Stimulated activated naive CD8-positive, alpha-beta T cell treated with anti-CD3 and anti-CD28 coated beads, Interleukin-15, amount 100 ng/mL, for 72 hours (primary cell): ENCODE measurements at regions not wholly inside any gene's neighbourhood (a gene's known extent, or its start where the extent isn't known, plus 50 kb on each side); places are given as distances from the start of the nearest gene placed in this dataset.
"Not testable (repeated sequence)": the region's sequence is repeated elsewhere in the genome, so short reads cannot be mapped to it uniquely, and the experiment has no call there.

Source experiments
- ATAC-seq: fragments of 150-1000 bp; cut with Tn5 transposase; 2 replicates; pipeline ENCODE4 v1.10.0; 2021; ENCODE audit warnings: mild to moderate bottlenecking, moderate library complexity
- DNase-seq, 2 donors: peaks; one replicate each; pipeline ENCODE4 v3.0.0; 2021 to 2022
- H3K27ac Mint-ChIP-seq, 2 donors: one replicate each; pipeline ENCODE4 v1.8.0; 2022; ENCODE audit warnings: mild to moderate bottlenecking in 2 of 2, mixed read lengths in 2 of 2, moderate library complexity in 2 of 2
- H3K27me3 Mint-ChIP-seq: one replicate; pipeline ENCODE4 v1.8.0; 2022; ENCODE audit warnings: mixed read lengths
- H3K4me1 Mint-ChIP-seq: one replicate; pipeline ENCODE4 v1.8.0; 2022; ENCODE audit warnings: mild to moderate bottlenecking, mixed read lengths
- H3K4me3 Mint-ChIP-seq, 2 donors: one replicate each; pipeline ENCODE4 v1.8.0; 2022; ENCODE audit warnings: mild to moderate bottlenecking in 2 of 2, mixed read lengths in 2 of 2, moderate library complexity in 1 of 2
- H3K9me3 Mint-ChIP-seq, 2 donors: one replicate each; pipeline ENCODE4 v1.8.0; 2022; ENCODE audit warnings: mixed read lengths in 2 of 2

DNA sequence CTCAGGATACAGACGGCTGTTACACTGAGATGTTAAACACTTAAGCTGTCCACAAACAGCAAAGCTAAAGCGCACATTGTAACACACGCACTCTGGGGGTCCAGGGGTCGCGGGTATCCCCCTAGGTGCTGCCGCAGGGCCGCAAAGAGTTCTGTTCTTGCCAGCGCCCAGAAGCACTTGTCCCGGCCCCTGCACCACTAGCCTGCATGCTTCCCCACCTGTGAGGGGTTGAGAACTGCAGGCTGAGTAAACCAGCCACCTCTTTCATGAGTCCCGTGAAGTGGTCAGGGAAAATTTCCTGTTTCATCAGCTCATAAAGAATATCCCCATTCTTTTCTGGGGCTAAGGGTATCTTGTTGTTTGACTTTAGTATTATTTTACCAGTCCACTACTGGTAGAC is 154.4 kb upstream of the FBXL17 start:
- ATAC-seq, result no peak
- H3K4me3 Mint-ChIP-seq, result no peak overlapping the region
- DNase-seq, result no peak
- no peak overlapping the region for H3K27ac Mint-ChIP-seq
- H3K27me3 Mint-ChIP-seq, result peaks cover 31% of the 10 kb centered on the region
- no peaks in the 10 kb centered on the region for H3K4me1 Mint-ChIP-seq
- H3K9me3 Mint-ChIP-seq, result no peaks in the 10 kb centered on the region

DNA sequence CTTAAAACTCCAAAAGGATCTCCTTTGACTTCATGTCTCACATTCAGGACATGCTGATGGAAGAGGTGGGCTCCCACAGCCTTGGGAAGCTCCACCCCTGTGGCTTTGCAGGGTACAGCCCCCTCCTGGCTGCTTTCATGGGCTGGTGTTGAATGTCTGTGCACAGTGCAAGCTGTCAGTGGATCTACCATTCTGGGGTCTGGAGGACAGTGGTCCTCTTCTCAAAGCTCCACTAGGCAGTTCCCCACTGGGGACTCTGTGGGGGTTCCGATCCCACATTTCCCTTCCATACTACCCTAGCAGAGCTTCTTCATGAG is 150.2 kb upstream of the FBXL17 start:
- H3K27ac Mint-ChIP-seq, H3K9me3 Mint-ChIP-seq: not testable (repeated sequence)

DNA sequence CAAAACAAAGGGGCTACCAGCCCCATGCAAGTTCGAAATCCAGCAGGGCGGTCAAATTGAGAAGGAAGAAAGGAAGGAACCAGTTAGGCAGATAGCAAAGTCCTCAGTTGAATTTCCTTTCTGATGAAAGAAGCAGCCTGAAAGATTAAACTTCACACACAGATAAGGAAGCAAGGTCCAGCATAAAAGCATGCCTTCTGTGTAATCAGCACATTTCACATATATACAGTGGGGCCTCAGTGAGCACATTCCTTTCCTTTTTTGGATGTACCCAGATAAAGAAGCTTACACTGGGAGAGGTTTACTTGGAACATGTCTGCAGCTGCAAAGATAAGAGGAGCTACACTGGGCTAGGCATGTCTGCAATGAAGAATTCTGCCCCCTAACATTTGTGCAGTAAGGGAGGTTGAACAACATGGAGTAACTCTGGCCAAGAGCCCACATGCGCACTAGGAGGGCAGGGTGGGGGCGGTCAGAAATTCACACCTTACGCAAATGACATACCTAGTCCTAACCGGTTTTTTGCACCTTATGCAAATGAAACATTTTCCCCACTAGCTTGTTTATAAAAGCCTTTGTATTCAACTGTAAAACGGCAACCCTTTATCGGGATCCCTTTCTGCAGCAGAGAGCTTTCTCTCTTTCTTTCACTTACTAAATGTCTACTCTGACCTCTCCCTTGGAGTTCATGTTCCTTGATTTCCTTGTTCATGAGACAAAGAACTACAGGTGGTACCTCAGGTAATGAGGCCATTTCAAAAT is 149.7 kb upstream of the FBXL17 start:
- H3K27ac Mint-ChIP-seq, result peak overlapping the region in 1 of 2 donors; percentile 2
- H3K4me1 Mint-ChIP-seq, result no peaks in the 10 kb centered on the region
- peaks cover 2 to 10% of the 10 kb centered on the region in 2 donors for H3K9me3 Mint-ChIP-seq
- DNase-seq, result no peak
- ATAC-seq, result no peak
- H3K27me3 Mint-ChIP-seq, result peaks cover 39% of the 10 kb centered on the region
- no peak overlapping the region for H3K4me3 Mint-ChIP-seq

More for the DNA sequence above, 150.2 kb upstream of the FBXL17 start:
- not testable (repeated sequence) for ATAC-seq, H3K4me3 Mint-ChIP-seq, DNase-seq, H3K4me1 Mint-ChIP-seq
- H3K27me3 Mint-ChIP-seq, result peaks cover 36% of the 10 kb centered on the region

DNA sequence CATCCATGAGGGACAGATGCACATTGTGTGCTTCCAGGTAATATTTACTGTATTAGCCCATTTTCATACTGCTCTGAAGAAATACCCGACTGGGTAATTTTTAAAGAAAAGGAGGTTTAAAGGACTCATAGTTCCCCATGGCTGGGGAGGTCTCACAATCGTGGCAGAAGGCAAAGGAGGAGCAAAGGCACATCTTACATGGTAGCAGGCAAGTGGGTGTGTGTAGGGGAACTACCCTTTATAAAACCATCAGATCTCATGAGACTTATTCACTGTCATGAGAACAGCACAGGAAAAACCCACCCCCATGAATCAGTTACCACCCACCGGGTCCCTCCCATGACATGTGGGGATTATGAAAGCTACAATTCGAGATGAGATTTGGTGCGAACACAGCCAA is 148.8 kb upstream of the FBXL17 start:
- DNase-seq (no peak), ATAC-seq (no peak)
- Mint-ChIP-seq H3K4me3 (no peak overlapping the region), H3K4me1 (no peaks in the 10 kb centered on the region), H3K27ac (no peak overlapping the region), H3K27me3 (peaks cover 36% of the 10 kb centered on the region), H3K9me3 (peaks cover 10 to 15% of the 10 kb centered on the region in 2 donors)

DNA sequence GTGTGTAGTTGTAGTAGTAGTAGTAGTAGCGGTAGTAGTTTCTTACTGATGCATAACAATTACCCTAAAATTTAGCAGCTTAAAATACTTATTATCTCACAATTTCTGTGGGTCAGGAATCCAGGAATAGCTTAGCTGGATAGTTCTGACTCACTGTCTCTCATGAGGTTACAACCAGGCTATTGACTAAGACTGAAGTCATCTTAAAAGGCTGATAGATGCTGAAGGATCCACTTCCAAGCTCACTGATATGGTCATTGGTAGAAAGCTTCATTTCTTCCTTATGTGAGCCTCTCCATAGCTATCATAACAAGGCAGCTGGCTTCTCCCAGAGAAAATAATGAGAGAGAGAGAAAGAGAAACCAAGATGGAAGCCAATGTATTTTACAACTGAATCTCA is 147.5 kb upstream of the FBXL17 start:
- DNase-seq (no peak), ATAC-seq (no peak)
- Mint-ChIP-seq H3K9me3 (peaks cover 13 to 15% of the 10 kb centered on the region in 2 donors), H3K4me1 (no peaks in the 10 kb centered on the region), H3K27me3 (peaks cover 35% of the 10 kb centered on the region), H3K27ac (no peak overlapping the region), H3K4me3 (no peak overlapping the region)

DNA sequence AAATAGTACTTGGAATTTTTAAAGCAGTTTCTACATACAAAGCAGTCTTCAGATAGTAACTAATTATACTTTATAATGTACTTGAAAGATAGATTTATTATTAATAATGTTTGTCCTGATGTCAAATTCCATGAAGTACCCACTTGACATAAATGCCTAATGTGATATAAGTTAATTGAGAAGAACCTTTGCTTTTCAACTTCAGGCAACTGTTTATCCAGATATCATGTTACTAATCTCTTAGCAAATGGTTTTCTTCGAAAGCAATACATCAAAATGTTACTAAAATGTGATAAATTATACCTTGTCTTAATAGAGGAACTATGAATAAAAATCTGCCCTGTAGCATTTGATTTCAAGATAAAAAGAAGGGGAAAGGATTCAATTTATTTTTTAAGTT is 146.8 kb upstream of the FBXL17 start:
- DNase-seq, result no peak
- ATAC-seq, result no peak
- H3K27me3 Mint-ChIP-seq, result peaks cover 35% of the 10 kb centered on the region
- H3K9me3 Mint-ChIP-seq, result peaks cover 13 to 15% of the 10 kb centered on the region in 2 donors
- H3K4me1 Mint-ChIP-seq, result no peaks in the 10 kb centered on the region
- no peak overlapping the region for H3K27ac Mint-ChIP-seq
- H3K4me3 Mint-ChIP-seq, result no peak overlapping the region

DNA sequence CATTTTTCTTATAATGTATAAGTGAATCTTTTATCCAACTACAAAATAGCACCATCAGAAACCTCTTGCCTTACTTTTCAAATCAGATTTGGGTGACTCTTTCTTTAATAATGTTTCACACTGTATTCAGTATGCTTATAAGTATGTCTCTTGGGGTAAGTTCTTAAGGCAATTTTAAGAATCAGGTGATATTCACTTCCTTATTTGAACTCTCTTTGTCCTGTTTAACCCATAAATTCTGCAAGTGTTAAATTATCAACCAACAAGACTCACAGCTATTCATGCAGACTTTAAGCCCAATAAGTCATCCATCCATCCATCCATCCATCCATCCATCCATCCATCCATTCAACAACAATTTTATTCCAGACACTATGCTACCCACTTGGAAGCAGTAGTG is 142.7 kb upstream of the FBXL17 start:
- DNase-seq (no peak), ATAC-seq (no peak)
- H3K4me3 Mint-ChIP-seq, result no peak overlapping the region
- peaks cover 30% of the 10 kb centered on the region for H3K27me3 Mint-ChIP-seq
- no peak overlapping the region for H3K27ac Mint-ChIP-seq
- peaks cover 13 to 15% of the 10 kb centered on the region in 2 donors for H3K9me3 Mint-ChIP-seq
- H3K4me1 Mint-ChIP-seq, result no peaks in the 10 kb centered on the region

DNA sequence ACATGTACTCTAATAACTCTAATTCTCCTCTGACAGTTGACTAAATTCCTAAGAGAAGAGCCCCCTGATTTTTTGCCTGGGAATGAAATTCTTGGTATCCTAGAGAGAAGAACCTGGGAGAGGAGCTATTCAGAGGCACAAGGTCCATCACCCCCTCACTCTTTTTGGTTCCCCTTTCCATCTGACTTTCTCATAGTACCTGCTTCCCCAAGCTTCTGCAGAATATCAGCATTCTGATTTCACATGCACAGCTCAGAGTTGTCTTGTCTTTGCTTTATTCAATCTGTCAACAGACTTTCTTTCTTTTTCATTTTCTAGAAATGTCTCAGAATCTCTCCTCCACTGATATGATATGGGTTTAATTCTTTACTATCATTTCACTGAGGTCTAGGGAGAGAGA is 141.5 kb upstream of the FBXL17 start:
- Mint-ChIP-seq H3K27ac (no peak overlapping the region), H3K27me3 (peaks cover 34% of the 10 kb centered on the region), H3K4me3 (no peak overlapping the region), H3K9me3 (peaks cover 13 to 15% of the 10 kb centered on the region in 2 donors), H3K4me1 (no peaks in the 10 kb centered on the region)
- no peak for ATAC-seq
- DNase-seq, result no peak

DNA sequence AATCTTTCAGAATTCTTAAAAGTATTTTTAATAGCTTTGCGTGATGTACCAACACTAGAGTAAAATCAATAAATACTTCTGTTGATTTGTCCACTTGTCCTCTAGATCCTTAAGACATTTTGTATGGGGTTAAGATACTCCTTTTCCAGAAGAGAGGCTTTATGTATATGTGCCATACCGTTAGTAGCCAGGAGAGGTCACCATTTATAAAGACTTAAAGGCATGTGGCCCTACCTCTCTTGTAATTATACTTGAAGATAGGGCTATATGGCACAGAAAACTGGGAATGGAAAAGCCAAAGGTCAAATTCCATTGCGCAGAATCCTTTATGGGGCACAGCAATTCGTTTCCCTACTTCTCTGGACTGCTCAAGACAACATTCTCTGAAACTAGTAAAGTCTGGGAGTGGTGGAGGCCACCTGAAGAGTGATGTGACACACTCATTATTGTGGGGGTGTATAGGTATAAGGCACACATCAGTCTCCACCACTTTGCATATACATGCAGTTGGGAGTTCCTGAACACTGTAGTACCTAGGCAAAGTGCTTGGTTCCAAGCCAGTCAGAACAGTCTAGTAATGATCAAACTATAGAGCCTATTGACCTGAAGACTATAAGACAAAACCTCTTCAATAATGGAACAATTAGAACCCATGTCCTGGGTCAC is 140.1 kb upstream of the FBXL17 start:
- no peak overlapping the region for H3K4me3 Mint-ChIP-seq
- no peaks in the 10 kb centered on the region for H3K4me1 Mint-ChIP-seq
- ATAC-seq, result peak; percentile 79
- peak in 1 of 2 donors; percentile 9 for DNase-seq
- peaks cover 8 to 13% of the 10 kb centered on the region in 2 donors for H3K9me3 Mint-ChIP-seq
- no peak overlapping the region for H3K27ac Mint-ChIP-seq
- peaks cover 41% of the 10 kb centered on the region for H3K27me3 Mint-ChIP-seq

DNA sequence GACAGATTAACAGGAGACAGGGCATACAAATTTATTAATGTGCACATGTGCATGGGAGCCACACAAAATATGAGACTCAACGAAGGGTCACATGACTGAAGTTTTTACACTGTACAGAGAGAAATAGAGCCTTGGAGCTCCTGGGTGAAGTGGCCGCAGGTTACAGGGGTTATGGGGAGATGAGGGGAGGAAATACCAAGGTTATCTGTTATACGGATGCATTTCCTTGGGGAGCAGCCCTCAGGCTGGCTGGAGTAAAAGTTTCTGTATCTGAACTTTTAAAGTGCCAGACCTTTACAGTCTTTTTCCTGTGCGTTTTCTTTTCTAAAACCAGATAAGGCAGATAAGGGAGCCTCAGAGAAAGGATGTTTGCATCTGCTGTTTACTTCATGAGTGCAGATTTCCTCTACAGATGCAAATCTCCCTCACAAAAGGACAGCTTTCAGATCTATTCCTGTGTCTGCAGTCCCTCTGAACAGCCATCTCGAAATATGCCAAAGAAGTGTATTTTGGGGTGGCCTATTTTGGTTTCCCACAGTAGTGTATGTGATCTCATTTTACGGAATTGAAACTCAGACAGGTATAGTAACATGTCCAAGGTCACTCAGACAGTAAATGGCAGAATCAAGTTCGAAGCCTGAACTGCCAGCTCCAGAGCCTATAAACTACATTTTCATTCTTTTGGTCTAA is 139.3 kb upstream of the FBXL17 start:
- H3K27me3 Mint-ChIP-seq, result peaks cover 34% of the 10 kb centered on the region
- no peak for DNase-seq

DNA sequence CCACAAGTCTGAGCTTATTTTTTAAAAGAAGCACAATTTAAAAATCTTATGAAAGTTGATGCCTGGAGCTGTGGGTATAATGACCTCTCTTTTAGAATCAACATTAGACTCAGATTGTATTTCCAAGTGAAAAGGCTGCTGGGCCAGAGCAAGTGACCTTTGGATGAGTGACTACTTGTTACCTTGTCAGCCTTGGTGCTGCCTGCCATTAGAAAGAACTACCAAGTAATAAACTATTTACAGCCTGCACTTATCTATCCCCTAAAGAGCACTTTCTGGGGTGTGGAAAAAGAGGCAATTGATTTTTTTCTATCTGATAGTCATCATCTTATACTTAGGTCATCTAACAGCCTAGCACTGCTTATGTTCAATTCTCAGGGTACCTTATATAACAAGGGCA is 134.9 kb upstream of the FBXL17 start:
- Mint-ChIP-seq H3K4me1 (no peaks in the 10 kb centered on the region), H3K4me3 (no peak overlapping the region), H3K9me3 (no peaks in the 10 kb centered on the region), H3K27ac (no peak overlapping the region), H3K27me3 (peaks cover 43% of the 10 kb centered on the region)
- ATAC-seq (no peak), DNase-seq (no peak)

More for the DNA sequence above, 139.3 kb upstream of the FBXL17 start:
- Mint-ChIP-seq H3K9me3 (peaks cover 1 to 7% of the 10 kb centered on the region in 2 donors), H3K4me3 (no peak overlapping the region), H3K27ac (no peak overlapping the region), H3K4me1 (no peaks in the 10 kb centered on the region)
- no peak for ATAC-seq

DNA sequence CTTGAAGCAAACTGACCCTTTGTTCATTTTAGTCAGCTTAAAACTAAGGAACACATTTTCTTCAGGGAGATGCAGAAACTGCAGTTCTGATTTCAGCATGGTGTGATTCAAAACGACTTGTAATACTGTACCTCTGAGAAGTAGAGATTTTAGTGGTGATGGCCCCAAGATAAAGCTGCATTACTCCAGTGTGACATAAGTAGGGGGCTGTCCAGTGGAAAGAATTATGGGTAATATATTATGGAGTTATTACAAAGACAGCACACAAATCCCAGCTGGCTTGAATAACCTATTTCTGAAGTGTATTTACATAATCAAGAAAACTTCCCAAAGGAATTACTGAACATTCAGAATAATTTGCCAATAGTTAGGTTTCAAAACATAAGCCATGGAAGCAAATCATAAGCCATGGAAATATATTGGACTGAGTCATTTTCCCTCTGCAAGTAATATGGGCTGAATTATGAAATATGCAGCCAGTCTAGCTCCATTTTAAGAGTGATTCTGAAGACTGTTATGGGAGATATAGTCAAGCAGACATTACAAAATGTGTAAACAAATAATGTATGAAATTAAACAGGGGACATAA is 133.7 kb upstream of the FBXL17 start:
- H3K9me3 Mint-ChIP-seq, result no peaks in the 10 kb centered on the region
- H3K4me1 Mint-ChIP-seq, result no peaks in the 10 kb centered on the region
- DNase-seq, result no peak
- peaks cover 50% of the 10 kb centered on the region for H3K27me3 Mint-ChIP-seq
- no peak overlapping the region for H3K4me3 Mint-ChIP-seq
- no peak for ATAC-seq
- H3K27ac Mint-ChIP-seq, result no peak overlapping the region

DNA sequence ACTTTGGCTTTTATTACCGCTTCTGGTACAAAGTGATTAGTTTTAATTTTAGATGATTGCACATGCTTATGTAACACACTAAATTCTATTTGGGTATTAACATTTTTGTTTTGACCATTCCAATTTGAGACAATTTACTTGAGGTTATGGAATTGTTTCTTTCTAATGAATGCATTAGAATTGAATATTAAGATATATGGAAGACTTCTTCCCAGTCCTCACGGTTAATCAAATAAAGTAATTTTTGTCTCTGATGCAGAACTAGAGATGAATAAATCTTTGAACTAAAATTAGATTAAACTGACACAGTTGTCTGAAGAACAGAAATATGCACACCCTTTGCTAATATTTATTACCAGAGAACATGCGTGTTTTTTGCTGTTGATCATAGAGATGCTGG is 127.1 kb upstream of the FBXL17 start:
- H3K27ac Mint-ChIP-seq, result no peak overlapping the region
- H3K4me3 Mint-ChIP-seq, result no peak overlapping the region
- H3K27me3 Mint-ChIP-seq, result peaks cover 44% of the 10 kb centered on the region

DNA sequence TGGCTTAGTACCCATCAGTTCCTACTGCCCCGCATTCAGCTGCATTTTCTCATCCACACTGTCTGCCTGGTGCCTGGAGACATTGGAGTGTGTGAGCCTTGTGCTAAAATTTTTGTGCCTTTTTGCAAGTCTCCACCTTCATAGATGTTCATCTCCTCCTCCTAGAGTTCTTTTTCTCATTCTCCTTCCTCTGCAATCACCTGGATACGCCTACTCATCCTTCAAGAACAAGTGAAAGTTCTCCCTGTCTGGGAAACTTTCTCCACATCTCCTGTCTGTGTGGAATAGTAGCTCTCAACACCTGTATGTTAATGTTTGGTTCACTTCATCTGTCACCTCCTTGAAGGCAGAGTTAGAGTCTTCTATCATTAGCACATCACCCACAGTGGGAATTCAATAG is 125.7 kb upstream of the FBXL17 start:
- Mint-ChIP-seq H3K4me1 (no peaks in the 10 kb centered on the region), H3K4me3 (no peak overlapping the region), H3K27ac (no peak overlapping the region), H3K27me3 (peaks cover 35% of the 10 kb centered on the region), H3K9me3 (peaks cover 0 to 4% of the 10 kb centered on the region in 2 donors)
- ATAC-seq (no peak), DNase-seq (no peak)

More for the DNA sequence above, 127.1 kb upstream of the FBXL17 start:
- DNase-seq (no peak), ATAC-seq (no peak)
- Mint-ChIP-seq H3K9me3 (peaks cover 0 to 4% of the 10 kb centered on the region in 2 donors), H3K4me1 (no peaks in the 10 kb centered on the region)

DNA sequence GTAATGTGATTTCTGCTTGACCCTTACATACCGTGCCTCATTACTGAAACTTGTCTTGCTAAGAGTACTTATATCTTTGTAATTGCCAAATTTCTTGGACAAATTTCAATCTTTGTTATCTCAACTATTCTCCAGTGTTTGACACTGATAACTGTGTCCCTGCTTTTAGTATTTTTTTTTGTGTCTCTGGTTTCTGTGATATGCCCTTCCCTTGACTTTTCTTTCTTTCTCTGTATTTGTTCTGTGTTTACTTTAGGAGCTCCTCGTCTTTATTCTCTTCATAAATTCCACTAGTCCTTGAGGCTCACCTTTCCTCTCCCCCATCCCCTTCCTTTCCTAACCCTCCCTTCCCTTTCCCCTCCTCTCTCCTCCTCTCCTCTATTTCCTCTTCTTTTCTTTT is 123.7 kb upstream of the FBXL17 start:
- Mint-ChIP-seq H3K4me3 (no peak overlapping the region), H3K27me3 (peaks cover 19% of the 10 kb centered on the region), H3K27ac (no peak overlapping the region), H3K9me3 (peaks cover 7 to 12% of the 10 kb centered on the region in 2 donors), H3K4me1 (no peaks in the 10 kb centered on the region)
- DNase-seq, result no peak
- no peak for ATAC-seq

DNA sequence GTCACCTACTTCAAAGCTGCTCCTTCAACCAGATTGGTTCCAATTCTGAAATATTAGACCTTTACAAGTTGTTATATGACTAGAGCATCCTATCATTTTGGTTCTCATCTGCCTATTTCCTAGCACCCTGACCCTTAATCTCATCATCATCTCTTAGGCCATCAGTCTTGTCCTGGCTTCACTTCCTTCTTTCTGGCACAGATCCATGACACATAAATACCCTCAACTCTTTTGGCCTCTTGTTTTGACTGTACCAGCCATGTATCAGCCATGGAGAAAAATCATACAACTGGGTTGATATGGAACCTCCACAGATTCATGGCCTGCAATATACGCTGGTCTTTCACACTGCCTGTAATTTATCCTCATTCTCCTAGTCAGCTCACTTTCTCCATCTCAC is 123.1 kb upstream of the FBXL17 start:
- H3K27ac Mint-ChIP-seq, result no peak overlapping the region
- ATAC-seq, result no peak
- H3K27me3 Mint-ChIP-seq, result peaks cover 17% of the 10 kb centered on the region
- no peaks in the 10 kb centered on the region for H3K4me1 Mint-ChIP-seq
- DNase-seq, result no peak
- H3K9me3 Mint-ChIP-seq, result peaks cover 10 to 12% of the 10 kb centered on the region in 2 donors
- H3K4me3 Mint-ChIP-seq, result no peak overlapping the region
